ENCODE measurements at regions not wholly inside any gene's neighbourhood (a gene's known extent, or its start where the extent isn't known, plus 50 kb on each side); places are given as distances from the start of the nearest gene placed in this dataset.

GRCh38 chr12:89023936-89024335 is 328.4 kb downstream of the DUSP6 start:
- no peak for TF ChIP-seq POLR2A (IDR thresholded peaks at IDR 0.05)
- TF ChIP-seq CTCF (IDR thresholded peaks at IDR 0.05) = no peak
